Astrocyte of the spinal cord (primary cell): ENCODE measurements at regions not wholly inside any gene's neighbourhood (a gene's known extent, or its start where the extent isn't known, plus 50 kb on each side); places are given as distances from the start of the nearest gene placed in this dataset.

Source experiments
- DNase-seq: peaks from one replicate; pipeline ENCODE4 v3.0.0; 2011; ENCODE audit warnings: low read depth, low spot score
- H3K4me3 ChIP-seq: 2 replicates; pipeline ENCODE4 v1.5.1; 2011; ENCODE audit warnings: low read depth, mild to moderate bottlenecking, low read length, moderate library complexity
- in situ Hi-C: cut with HindIII; loops from 2 replicates; pipeline ENCODE4 v1.10.0; 2017; ENCODE audit warnings: low sequenced_read_pairs
- TF ChIP-seq, protein P1 (sequence below): IDR thresholded peaks from 2 replicates; pipeline ENCODE4 v1.5.1; 2012; ENCODE audit warnings: low read depth, mild to moderate bottlenecking, low read length, inconsistent platforms

DNA sequence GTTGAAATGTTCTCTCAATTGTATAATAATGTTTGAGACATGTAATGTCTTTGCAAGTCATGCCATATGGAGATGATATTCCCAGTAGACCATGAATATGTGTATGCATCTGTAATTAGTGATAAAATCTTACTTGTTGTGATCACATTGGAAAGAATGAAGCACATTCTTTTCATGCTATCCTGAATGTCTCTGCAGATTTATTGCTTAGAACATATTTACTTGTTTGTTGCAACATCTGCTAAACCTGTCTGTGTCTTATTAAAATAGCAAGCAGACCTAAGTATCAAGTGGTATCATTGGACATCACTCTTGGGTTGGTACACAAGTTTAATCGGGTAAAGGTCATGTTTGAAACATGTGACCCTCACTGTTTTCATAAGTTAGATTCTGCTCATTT lies 265.5 kb upstream of the CD180 start:
- TF ChIP-seq, protein P1, sequence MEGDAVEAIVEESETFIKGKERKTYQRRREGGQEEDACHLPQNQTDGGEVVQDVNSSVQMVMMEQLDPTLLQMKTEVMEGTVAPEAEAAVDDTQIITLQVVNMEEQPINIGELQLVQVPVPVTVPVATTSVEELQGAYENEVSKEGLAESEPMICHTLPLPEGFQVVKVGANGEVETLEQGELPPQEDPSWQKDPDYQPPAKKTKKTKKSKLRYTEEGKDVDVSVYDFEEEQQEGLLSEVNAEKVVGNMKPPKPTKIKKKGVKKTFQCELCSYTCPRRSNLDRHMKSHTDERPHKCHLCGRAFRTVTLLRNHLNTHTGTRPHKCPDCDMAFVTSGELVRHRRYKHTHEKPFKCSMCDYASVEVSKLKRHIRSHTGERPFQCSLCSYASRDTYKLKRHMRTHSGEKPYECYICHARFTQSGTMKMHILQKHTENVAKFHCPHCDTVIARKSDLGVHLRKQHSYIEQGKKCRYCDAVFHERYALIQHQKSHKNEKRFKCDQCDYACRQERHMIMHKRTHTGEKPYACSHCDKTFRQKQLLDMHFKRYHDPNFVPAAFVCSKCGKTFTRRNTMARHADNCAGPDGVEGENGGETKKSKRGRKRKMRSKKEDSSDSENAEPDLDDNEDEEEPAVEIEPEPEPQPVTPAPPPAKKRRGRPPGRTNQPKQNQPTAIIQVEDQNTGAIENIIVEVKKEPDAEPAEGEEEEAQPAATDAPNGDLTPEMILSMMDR, result no peak
- DNase-seq, result no peak
- in situ Hi-C loops, result no loop called here
- no peak overlapping the region for H3K4me3 ChIP-seq

DNA sequence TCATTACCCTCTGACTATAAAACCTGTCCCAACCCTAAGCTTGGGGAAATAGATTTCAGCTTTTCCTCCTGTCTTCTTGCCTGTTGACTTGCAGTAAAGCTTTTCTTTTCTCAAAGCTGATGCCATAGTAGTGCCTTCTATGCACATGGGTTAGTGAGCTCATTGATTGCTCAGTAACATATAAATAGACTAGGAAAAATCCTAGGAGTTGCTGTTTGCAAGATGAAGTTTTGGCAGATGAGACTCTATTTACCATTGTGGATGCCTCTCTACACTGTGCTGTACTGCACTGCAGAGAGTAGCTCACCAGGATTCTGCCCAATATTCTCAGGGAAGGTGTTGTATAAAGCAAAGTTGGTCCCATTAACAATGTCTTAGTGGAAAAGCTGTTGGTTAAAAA lies 262.7 kb upstream of the CD180 start:
- no peak overlapping the region for H3K4me3 ChIP-seq
- TF ChIP-seq, protein P1, result no peak
- no peak for DNase-seq
- in situ Hi-C loops, result no loop called here

DNA sequence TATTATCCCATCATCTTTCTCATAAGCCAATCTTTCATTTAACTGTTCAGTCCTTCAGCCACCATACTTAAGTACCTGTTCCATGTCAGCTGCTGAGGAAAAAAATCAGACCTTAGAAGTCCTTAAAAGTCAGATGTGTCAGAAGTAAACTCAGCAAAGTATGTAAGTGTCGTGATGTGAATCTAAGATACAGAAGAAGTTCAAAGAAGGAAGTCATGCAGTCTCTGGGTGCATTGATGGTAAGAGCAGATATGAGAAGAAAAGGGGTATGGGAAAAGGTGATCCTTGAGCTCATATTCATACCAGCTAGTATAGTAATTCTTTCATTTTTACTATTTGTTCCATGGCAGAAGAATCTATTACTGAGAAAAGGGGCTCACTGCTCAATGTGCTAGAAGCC lies 259.4 kb upstream of the CD180 start:
- TF ChIP-seq, protein P1, result no peak
- no peak for DNase-seq
- in situ Hi-C loops, result no loop called here
- no peak overlapping the region for H3K4me3 ChIP-seq

DNA sequence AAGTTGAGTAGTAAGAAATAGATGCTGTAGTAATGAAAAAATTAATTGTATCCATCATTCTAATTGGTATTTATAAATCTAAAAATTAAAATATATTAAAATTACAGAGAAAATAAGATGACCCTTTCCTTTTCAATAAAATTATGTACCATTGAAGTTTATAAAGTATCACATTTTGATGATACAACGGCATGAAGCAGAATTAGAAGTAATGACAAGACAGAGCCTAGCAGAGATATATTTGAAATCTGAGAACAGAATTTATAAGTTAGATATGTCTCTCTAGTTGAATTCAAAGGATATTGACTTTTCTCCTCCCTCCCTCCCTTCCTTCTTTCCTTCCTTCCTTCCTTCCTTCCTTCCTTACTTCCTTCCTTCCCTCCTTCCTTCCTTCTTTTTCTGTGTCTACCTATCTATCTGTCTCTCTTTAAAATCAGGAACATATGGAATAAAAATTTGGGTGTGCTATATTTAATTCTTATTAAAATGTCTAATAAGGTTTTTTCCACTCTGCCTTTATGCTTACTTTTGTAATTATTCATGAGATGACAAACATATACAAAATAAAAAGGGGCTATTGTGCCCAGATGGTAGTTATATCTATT lies 258.5 kb upstream of the CD180 start:
- in situ Hi-C loops, result no loop called here
- TF ChIP-seq, protein P1, result no peak
- no peak overlapping the region for H3K4me3 ChIP-seq
- DNase-seq, result no peak

DNA sequence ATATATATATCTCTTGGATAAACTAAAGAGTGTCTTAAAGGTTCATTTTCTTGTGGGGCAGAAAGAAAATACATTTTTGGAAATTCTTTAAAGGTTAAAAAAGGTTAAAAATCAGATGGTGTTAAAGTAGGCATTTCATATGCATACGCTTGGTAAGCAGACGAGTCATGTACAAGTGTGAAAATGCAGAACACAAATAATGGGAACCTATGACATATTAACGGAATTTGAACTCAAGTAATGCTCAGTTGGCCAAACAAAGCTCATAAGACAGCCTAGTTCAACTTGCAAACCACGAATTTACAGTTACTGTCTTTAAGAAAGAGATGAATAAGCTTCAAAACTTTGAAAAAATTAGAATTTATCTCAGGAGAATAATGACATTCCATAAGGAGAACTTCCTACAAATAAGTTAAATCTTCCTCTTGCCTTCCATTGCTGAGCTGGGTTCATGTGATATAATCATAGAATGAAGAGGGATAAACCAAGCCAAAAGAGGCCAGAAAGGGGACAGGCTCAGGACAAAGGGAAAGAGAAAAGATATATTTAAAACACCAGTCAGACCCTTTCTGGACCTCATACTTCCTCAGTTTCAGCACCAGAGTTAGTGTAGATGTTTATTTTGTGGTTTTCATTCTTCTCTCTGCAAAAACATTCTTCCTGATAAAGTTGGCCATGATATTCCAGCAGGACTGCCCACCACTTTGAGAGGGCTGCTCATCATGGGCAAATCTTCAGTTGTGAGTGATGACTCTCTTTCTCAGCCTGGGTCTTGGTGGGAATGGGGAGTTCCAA lies 256.7 kb upstream of the CD180 start:
- peak; percentile 75 for DNase-seq
- TF ChIP-seq, protein P1, result no peak
- in situ Hi-C loops, result no loop called here
- H3K4me3 ChIP-seq, result no peak overlapping the region

DNA sequence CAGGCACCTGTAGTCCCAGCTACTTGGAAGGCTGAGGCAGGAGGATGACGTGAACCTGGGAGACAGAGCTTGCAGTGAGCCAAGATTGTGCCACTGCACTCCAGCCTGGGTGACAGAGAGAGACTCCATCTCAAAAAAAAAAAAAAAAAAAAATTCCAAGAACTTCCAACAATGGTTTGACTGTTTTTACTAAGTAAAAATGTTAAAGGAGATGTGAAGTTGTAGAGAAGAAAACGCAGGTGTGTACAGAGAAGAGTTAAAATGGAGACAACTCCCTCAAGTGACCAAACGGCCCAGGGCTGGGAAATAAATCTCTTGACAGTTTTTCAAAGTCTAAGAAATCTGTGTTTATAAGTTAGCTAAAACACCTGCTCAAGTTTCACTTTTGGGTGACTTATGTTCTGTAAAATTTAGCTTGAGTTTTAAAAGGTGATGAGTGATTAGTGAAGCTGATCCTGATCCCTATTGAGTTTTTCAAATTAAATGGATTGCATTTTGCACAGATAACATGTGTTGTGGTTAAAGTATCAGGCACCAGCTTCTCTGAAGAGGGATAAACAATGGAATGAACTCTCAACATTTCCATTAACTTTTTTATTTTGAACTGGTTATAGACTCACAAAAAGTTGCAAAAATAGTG lies 255.2 kb upstream of the CD180 start:
- in situ Hi-C loops, result no loop called here
- TF ChIP-seq, protein P1, result no peak
- no peak overlapping the region for H3K4me3 ChIP-seq
- no peak for DNase-seq
